ENCODE measurements at regions not wholly inside any gene's neighbourhood (a gene's known extent, or its start where the extent isn't known, plus 50 kb on each side); places are given as distances from the start of the nearest gene placed in this dataset.

GRCh38 chr2:161095314-161095713 is 64.9 kb upstream of the TANK start:
- no peak for TF ChIP-seq POLR2A (IDR thresholded peaks at IDR 0.05)
- no peak for TF ChIP-seq CTCF (IDR thresholded peaks at IDR 0.05)

Measured in esophagus squamous epithelium (tissue), 4 donors.